ENCODE measurements at regions not wholly inside any gene's neighbourhood (a gene's known extent, or its start where the extent isn't known, plus 50 kb on each side); places are given as distances from the start of the nearest gene placed in this dataset.
A peak's percentile ranks its signal among the peaks of the same experiment; 100 is the strongest.

GRCh38 chr5:1665231-1665630 lies 134.4 kb downstream of the MRPL36 start:
- no peaks in the 10 kb centered on the region for H3K36me3 ChIP-seq (replicated peaks in 1 of 2; ENCODE audit: control insufficient read depth in 1 of 2, insufficient read depth in 2 of 2, low read length in 1 of 2)
- no peaks in the 10 kb centered on the region for H3K79me2 ChIP-seq (ENCODE audit: insufficient read depth)
- no peaks in the 10 kb centered on the region for H3K9me2 ChIP-seq
- no peak overlapping the region for H3K27ac ChIP-seq (ENCODE audit: low read depth in 2 of 2, low read length in 1 of 2)
- POLR2A ChIA-PET = no interaction called here
- TF ChIP-seq RCOR1 (IDR thresholded peaks at IDR 0.05; ENCODE audit: low read length) (no peak), PBX3 (IDR thresholded peaks at IDR 0.05) (no peak), EP300 (IDR thresholded peaks at IDR 0.05; ENCODE audit: borderline replicate concordance in 1 of 2, low read depth in 1 of 2, low read length in 1 of 2) (no peak), YY1 (IDR thresholded peaks at IDR 0.05; ENCODE audit: low read depth) (no peak), ELF1 (IDR thresholded peaks at IDR 0.05) (no peak), FOXJ3 (CRISPR knock-in tag; IDR thresholded peaks at IDR 0.05) (no peak), RFX5 (IDR thresholded peaks at IDR 0.05; ENCODE audit: low read length) (no peak), CHD2 (IDR thresholded peaks at IDR 0.05; ENCODE audit: low read length, partially characterized antibody) (no peak), GATA2 (CRISPR knock-in tag; IDR thresholded peaks at IDR 0.05) (no peak), SMC3 (IDR thresholded peaks at IDR 0.05; ENCODE audit: low read depth, low read length) (no peak), USF2 (IDR thresholded peaks at IDR 0.05; ENCODE audit: borderline replicate concordance, low read depth, low read length) (no peak), POLR2AphosphoS5 (IDR thresholded peaks at IDR 0.05; ENCODE audit: low read depth, low read length) (no peak), JUND (IDR thresholded peaks at IDR 0.05) (no peak), EZH2phosphoT487 (IDR thresholded peaks at IDR 0.05; ENCODE audit: borderline replicate concordance, low read depth) (no peak), MXI1 (IDR thresholded peaks at IDR 0.05; ENCODE audit: low read depth, low read length) (no peak)
- no peaks in the 10 kb centered on the region for H3F3A ChIP-seq (replicated peaks; ENCODE audit: insufficient read depth)
- no peaks in the 10 kb centered on the region for H3K9me3 ChIP-seq
- no peak overlapping the region for H3K4me2 ChIP-seq
- H3K4me3 ChIP-seq (ENCODE audit: low read depth in 2 of 2, low read length in 1 of 2) = no peak overlapping the region
- CTCF ChIA-PET = interaction anchor here (2.4 kb wide), 1 partner anchor 11 kb away, joined by 5 read pairs; no protein-coding TSS in a partner anchor
- H4K20me1 ChIP-seq (ENCODE audit: insufficient read depth) = no peaks in the 10 kb centered on the region
- no peaks in the 10 kb centered on the region for H3K4me1 ChIP-seq (ENCODE audit: control insufficient read depth in 1 of 2, insufficient read depth in 2 of 2, low read depth in 1 of 2, low read length in 1 of 2)
- H3K27me3 ChIP-seq (ENCODE audit: insufficient read depth) = peaks cover 82% of the 10 kb centered on the region
- H2AFZ ChIP-seq (ENCODE audit: low read depth) = no peak overlapping the region
- 23% methylated on average over 6 of the region's 6 CpGs for WGBS (ENCODE audit: low lambda C conversion rate)
- peak; percentile 12 for DNase-seq
- no peak overlapping the region for H3K9ac ChIP-seq

- POLR2A ChIA-PET = no interaction called here
Measured at GRCh38 chr5:1663186-1663585, 136.5 kb downstream of the MRPL36 start.

More at GRCh38 chr5:1663186-1663585, 136.5 kb downstream of the MRPL36 start:
- 0% methylated on average over 3 of the region's 13 CpGs for WGBS (ENCODE audit: low lambda C conversion rate)
- Histone ChIP-seq H3K36me3 (replicated peaks in 1 of 2; ENCODE audit: control insufficient read depth in 1 of 2, insufficient read depth in 2 of 2, low read length in 1 of 2) (no peaks in the 10 kb centered on the region), H3K79me2 (ENCODE audit: insufficient read depth) (no peaks in the 10 kb centered on the region), H3F3A (replicated peaks; ENCODE audit: insufficient read depth) (no peaks in the 10 kb centered on the region), H3K9me2 (no peaks in the 10 kb centered on the region), H3K27ac (ENCODE audit: low read depth in 2 of 2, low read length in 1 of 2) (no peak overlapping the region), H3K4me2 (no peak overlapping the region), H3K4me3 (ENCODE audit: low read depth in 2 of 2, low read length in 1 of 2) (no peak overlapping the region), H3K27me3 (ENCODE audit: insufficient read depth) (peaks cover 82% of the 10 kb centered on the region), H3K9ac (no peak overlapping the region), H3K4me1 (ENCODE audit: control insufficient read depth in 1 of 2, insufficient read depth in 2 of 2, low read depth in 1 of 2, low read length in 1 of 2) (no peaks in the 10 kb centered on the region; a peak in 1 of 4 replicates), H4K20me1 (ENCODE audit: insufficient read depth) (no peaks in the 10 kb centered on the region), H3K9me3 (no peaks in the 10 kb centered on the region), H2AFZ (ENCODE audit: low read depth) (no peak overlapping the region)
- CTCF ChIA-PET = no interaction called here
- no peak for TF ChIP-seq ZBTB33 (IDR thresholded peaks at IDR 0.05; ENCODE audit: borderline replicate concordance, low read depth)
- DNase-seq = no peak
